IMR-90 (cell line): ENCODE measurements at regions not wholly inside any gene's neighbourhood (a gene's known extent, or its start where the extent isn't known, plus 50 kb on each side); places are given as distances from the start of the nearest gene placed in this dataset.

ENCODE experiments used
- ATAC-seq: fragments of 200-7000 bp; cut with Tn5 transposase; 2 replicates; pipeline ENCODE4 v1.9.1; 2020; ENCODE audit warnings: low read depth, mild to moderate bottlenecking, moderate library complexity
- BruUV-seq: library from RNA; stranded (reverse); fragments of 400-500 nt; replicated peaks from 2 replicates; lab custom pipeline; 2021; lab: Mats Ljungman, UMichigan
- CTCF ChIA-PET: fragments of 300-600 bp; formaldehyde crosslinking; extraction: SDS; loops from one replicate; lab custom pipeline; 2021; ENCODE audit warnings: antibody characterized with exemption; lab: Yijun Ruan, JAX
- POLR2A ChIA-PET: fragments of 300-600 bp; sonication (Branson Sonifier 250); formaldehyde crosslinking; loops from one replicate; lab custom pipeline; 2022; ENCODE audit warnings: antibody characterized with exemption; ENCODE audit not compliant: unreplicated experiment; lab: Charles Lee
- DNase-seq: peaks from one replicate; pipeline ENCODE4 v3.0.0; 2013
- H2AFZ ChIP-seq: replicated peaks from 2 replicates; pipeline ENCODE3; 2013; ENCODE audit warnings: low read length, mild to moderate bottlenecking; ENCODE audit not compliant: poor library complexity
- H2AK5ac ChIP-seq: 2 replicates; pipeline ENCODE4 v1.6.1; 2013; ENCODE audit warnings: low read depth, low read length, inconsistent platforms
- H2AK9ac ChIP-seq: replicated peaks from 2 replicates; pipeline ENCODE3; 2013; ENCODE audit warnings: mild to moderate bottlenecking, low read depth, low read length, moderate library complexity; ENCODE audit not compliant: poor library complexity
- H2BK120ac ChIP-seq: 2 replicates; pipeline ENCODE4 v1.6.1; 2013; ENCODE audit warnings: low read depth, low read length, inconsistent platforms
- H2BK15ac ChIP-seq: 3 replicates; pipeline ENCODE4 v1.6.1; 2013; ENCODE audit warnings: low read depth, low read length, inconsistent platforms
- H2BK20ac ChIP-seq: 2 replicates; pipeline ENCODE4 v1.6.1; 2013; ENCODE audit warnings: low read depth, mild to moderate bottlenecking, inconsistent platforms, low read length, moderate library complexity
- H2BK5ac ChIP-seq: 2 replicates; pipeline ENCODE4 v1.6.1; 2013; ENCODE audit warnings: mild to moderate bottlenecking, low read depth, low read length, inconsistent platforms; ENCODE audit not compliant: poor library complexity, severe bottlenecking
- H3K14ac ChIP-seq: replicated peaks from 2 replicates; pipeline ENCODE4 v1.6.1; 2013; ENCODE audit warnings: low read depth, low read length, inconsistent platforms
- H3K18ac ChIP-seq: 2 replicates; pipeline ENCODE4 v1.6.1; 2013; ENCODE audit warnings: low read depth, low read length, control low read depth
- H3K23ac ChIP-seq: 2 replicates; pipeline ENCODE4 v1.6.1; 2013; ENCODE audit warnings: low read depth, low read length, inconsistent platforms
- H3K27ac ChIP-seq: 2 replicates; pipeline ENCODE4 v1.5.1; 2013; ENCODE audit warnings: mild to moderate bottlenecking, control low read depth, low read length; ENCODE audit not compliant: insufficient read depth
- H3K27me3 ChIP-seq: 2 replicates; pipeline ENCODE4 v1.6.1; 2013; ENCODE audit warnings: low read length; ENCODE audit not compliant: control insufficient read depth, insufficient read depth
- H3K36me3 ChIP-seq: 2 replicates; pipeline ENCODE4 v1.6.1; 2013; ENCODE audit warnings: low read length, mixed read lengths; ENCODE audit not compliant: control insufficient read depth, insufficient read depth
- H3K4ac ChIP-seq: 2 replicates; pipeline ENCODE4 v1.6.1; 2013; ENCODE audit warnings: low read depth, low read length, inconsistent platforms
- H3K4me1 ChIP-seq: 2 replicates; pipeline ENCODE4 v1.6.1; 2013; ENCODE audit warnings: low read length, mixed read lengths; ENCODE audit not compliant: control insufficient read depth, insufficient read depth
- H3K4me2 ChIP-seq: 2 replicates; pipeline ENCODE4 v1.6.1; 2013; ENCODE audit warnings: low read depth, mild to moderate bottlenecking, control low read depth, low read length, moderate library complexity
- H3K4me3 ChIP-seq: 2 replicates; pipeline ENCODE4 v1.5.1; 2013; ENCODE audit warnings: low read depth, mild to moderate bottlenecking, control low read depth, low read length, moderate library complexity; ENCODE audit not compliant: insufficient read depth
- H3K56ac ChIP-seq: 2 replicates; pipeline ENCODE4 v1.6.1; 2013; ENCODE audit warnings: low read length, inconsistent platforms; ENCODE audit not compliant: insufficient read depth; ENCODE audit errors: extremely low read depth
- H3K79me1 ChIP-seq, 2 experiments: 2 replicates each; pipeline ENCODE4 v1.6.1; 2013; ENCODE audit warnings: low read length in 2 of 2, inconsistent platforms in 1 of 2, low read depth in 1 of 2
- H3K9ac ChIP-seq: 2 replicates; pipeline ENCODE4 v1.6.1; 2013; ENCODE audit warnings: low read depth, low read length, control low read depth
- H3K9me1 ChIP-seq: 2 replicates; pipeline ENCODE4 v1.6.1; 2013; ENCODE audit warnings: low read length, inconsistent platforms; ENCODE audit not compliant: insufficient read depth
- H3K9me3 ChIP-seq: 2 replicates; pipeline ENCODE4 v1.6.1; 2013; ENCODE audit warnings: low read length; ENCODE audit not compliant: control insufficient read depth, insufficient read depth
- H4K20me1 ChIP-seq: 2 replicates; pipeline ENCODE4 v1.6.1; 2013; ENCODE audit warnings: low read length, inconsistent platforms; ENCODE audit not compliant: insufficient read depth
- H4K5ac ChIP-seq: 2 replicates; pipeline ENCODE4 v1.6.1; 2013; ENCODE audit warnings: mild to moderate bottlenecking, low read depth, low read length, control low read depth
- H4K8ac ChIP-seq, 2 experiments: 2 replicates each; pipeline ENCODE4 v1.6.1; 2013; ENCODE audit warnings: low read depth in 2 of 2, low read length in 2 of 2, control low read depth in 1 of 2, inconsistent platforms in 1 of 2
- H4K91ac ChIP-seq: 2 replicates; pipeline ENCODE4 v1.6.1; 2013; ENCODE audit warnings: low read depth, low read length, inconsistent platforms; ENCODE audit not compliant: insufficient read depth
- BHLHE40 ChIP-seq: fragments of 150-350 bp; IDR thresholded peaks from 2 replicates; pipeline ENCODE4 v1.6.1; 2016; ENCODE audit warnings: mild to moderate bottlenecking, low read depth, low read length
- CEBPB ChIP-seq: IDR thresholded peaks from 2 replicates; pipeline ENCODE4 v1.6.1; 2012; ENCODE audit warnings: low read depth, low read length, improper control_type of control experiment
- CHD1 ChIP-seq: IDR thresholded peaks from 2 replicates; pipeline ENCODE4 v1.6.1; 2012; ENCODE audit warnings: low read depth, low read length, improper control_type of control experiment
- CTCF ChIP-seq: conservative IDR thresholded peaks from 2 replicates; pipeline ENCODE4 v1.5.1; 2012; ENCODE audit warnings: mild to moderate bottlenecking, low read depth, low read length, improper control_type of control experiment
- FOS ChIP-seq: fragments of 150-350 bp; IDR thresholded peaks from 2 replicates; pipeline ENCODE4 v1.6.1; 2016; ENCODE audit warnings: low read depth, low read length
- MAZ ChIP-seq: IDR thresholded peaks from 2 replicates; pipeline ENCODE4 v1.6.1; 2012; ENCODE audit warnings: low read depth, mild to moderate bottlenecking, low read length, improper control_type of control experiment, moderate library complexity, borderline replicate concordance
- RAD21 ChIP-seq: IDR thresholded peaks from 2 replicates; pipeline ENCODE4 v1.6.1; 2012; ENCODE audit warnings: low read length, improper control_type of control experiment
- SMC3 ChIP-seq: fragments of 150-350 bp; IDR thresholded peaks from 2 replicates; pipeline ENCODE4 v1.6.1; 2016; ENCODE audit warnings: low read depth, mild to moderate bottlenecking, antibody characterized with exemption, low read length, moderate library complexity
- WGBS, 2 experiments: methylation state at CpG; one replicate each; pipeline versions ENCODE4 v1.1.5 to v1.1.7; 2013; ENCODE audit warnings: missing lambda C conversion rate in 2 of 2; ENCODE audit not compliant: insufficient read length in 1 of 2; ENCODE audit errors: extremely low coverage in 2 of 2; 5-methylcytosine and 5-hydroxymethylcytosine counted together
- dilution Hi-C: fragments of 300-500 bp; cut with HindIII; formaldehyde crosslinking; loops from one replicate; pipeline ENCODE4 v1.14.3; 2018; ENCODE audit warnings: low sequenced_read_pairs; ENCODE audit not compliant: unreplicated experiment
- in situ Hi-C: fragments of 300-500 bp; cut with MboI; formaldehyde crosslinking; loops from 3 replicates; pipeline ENCODE4 v1.14.3; 2019; ENCODE audit warnings: low sequenced_read_pairs, inconsistent platforms, mixed read lengths
- intact Hi-C: fragments of 100-400 bp; cut with micrococcal nuclease; formaldehyde crosslinking; loops from 2 replicates; pipeline ENCODE4 v1.10.0; 2022

- POLR2A ChIA-PET, result no interaction called here
- H3K56ac ChIP-seq, result no peak overlapping the region
- no peaks in the 10 kb centered on the region; the same call in 1 of the 2 replicates for H3K27me3 ChIP-seq
- in situ Hi-C loops (loop anchor here (10.0 kb wide), 1 partner anchor 1674 kb away; no protein-coding TSS in a partner anchor), dilution Hi-C loops (no loop called here), intact Hi-C loops (loop anchor here (1.0 to 10.0 kb wide), 2 partner anchors 1671 to 1774 kb away; no protein-coding TSS in a partner anchor)
- H3K4ac ChIP-seq, result no peak overlapping the region
- H4K20me1 ChIP-seq, result no peaks in the 10 kb centered on the region
- no peak overlapping the region for H3K14ac ChIP-seq
- H3K23ac ChIP-seq, result no peak overlapping the region
- no peak overlapping the region for H3K18ac ChIP-seq
- H2BK120ac ChIP-seq, result no peak overlapping the region
- H2AK5ac ChIP-seq, result no peak overlapping the region
- no peak overlapping the region for H2BK5ac ChIP-seq
- peak; percentile 84 for TF ChIP-seq RAD21
- TF ChIP-seq CTCF, result peak; percentile 85
- peak; percentile 75 for TF ChIP-seq BHLHE40
- no peak for TF ChIP-seq FOS
- TF ChIP-seq MAZ, result peak; percentile 24; the same call in 1 of the 2 replicates
- peak; percentile 76 for TF ChIP-seq CEBPB
- TF ChIP-seq SMC3, result peak; percentile 62
- TF ChIP-seq CHD1, result no peak
- no peak overlapping the region for H3K27ac ChIP-seq
- H3K79me1 ChIP-seq, result no peaks in the 10 kb centered on the region
- no peak overlapping the region for H2AK9ac ChIP-seq
- DNase-seq (peak; percentile 77), ATAC-seq (peak; percentile 97)
- H3K4me1 ChIP-seq, result no peaks in the 10 kb centered on the region
- H3K9me1 ChIP-seq, result no peaks in the 10 kb centered on the region
- no peaks in the 10 kb centered on the region for H3K9me3 ChIP-seq
- H4K91ac ChIP-seq, result no peak overlapping the region
- no peak overlapping the region for H2BK15ac ChIP-seq
- H4K8ac ChIP-seq, result no peak overlapping the region
- H4K5ac ChIP-seq, result no peak overlapping the region
- CTCF ChIA-PET, result interaction anchor here (0.6 to 1.3 kb wide), 6 partner anchors 10 to 1380 kb away, joined by 3 to 7 read pairs (median 4); no protein-coding TSS in a partner anchor
- H2BK20ac ChIP-seq, result no peak overlapping the region
- no peak overlapping the region for H3K4me3 ChIP-seq
- no peak overlapping the region for H3K9ac ChIP-seq
- H3K36me3 ChIP-seq, result no peaks in the 10 kb centered on the region
- H2AFZ ChIP-seq, result peak overlapping the region; percentile 0
- H3K4me2 ChIP-seq, result no peak overlapping the region
- BruUV-seq, result no TSS peak
- WGBS, 2 experiments, result no CpG with 5 or more reads among the region's 5 CpGs
Observed at GRCh38 chr1:50348449-50349241, 74.6 kb downstream of the DMRTA2 start.
